ENCODE measurements at regions not wholly inside any gene's neighbourhood (a gene's known extent, or its start where the extent isn't known, plus 50 kb on each side); places are given as distances from the start of the nearest gene placed in this dataset.
"Not testable (repeated sequence)": the region's sequence is repeated elsewhere in the genome, so short reads cannot be mapped to it uniquely, and the experiment has no call there.

- Mint-ChIP-seq H3K4me3 (ENCODE audit: unreplicated experiment) (no peak overlapping the region), H3K36me3 (ENCODE audit: unreplicated experiment) (no peaks in the 10 kb centered on the region), H3K27me3 (ENCODE audit: unreplicated experiment) (no peaks in the 10 kb centered on the region), H3K4me1 (ENCODE audit: unreplicated experiment) (no peaks in the 10 kb centered on the region), H3K27ac (ENCODE audit: unreplicated experiment) (no peak overlapping the region), H3K9me3 (ENCODE audit: unreplicated experiment) (peaks cover 12% of the 10 kb centered on the region)
- no peak for DNase-seq (ENCODE audit: extremely low spot score, unreplicated experiment)
- TF ChIP-seq CTCF (IDR thresholded peaks at IDR 0.05) = no peak
Measured at GRCh38 chr6:48397887-48398286, 286.9 kb upstream of the PTCHD4 start.

GRCh38 chr6:48389146-48390043 lies 278.4 kb upstream of the PTCHD4 start:
- no peak for DNase-seq (ENCODE audit: extremely low spot score, unreplicated experiment)
- Mint-ChIP-seq H3K9me3 (ENCODE audit: unreplicated experiment) (peaks cover 27% of the 10 kb centered on the region), H3K4me1 (ENCODE audit: unreplicated experiment) (no peaks in the 10 kb centered on the region), H3K27me3 (ENCODE audit: unreplicated experiment) (no peaks in the 10 kb centered on the region), H3K27ac (ENCODE audit: unreplicated experiment) (no peak overlapping the region), H3K36me3 (ENCODE audit: unreplicated experiment) (no peaks in the 10 kb centered on the region), H3K4me3 (ENCODE audit: unreplicated experiment) (no peak overlapping the region)
- no peak for TF ChIP-seq CTCF (IDR thresholded peaks at IDR 0.05)

GRCh38 chr6:48388044-48388443 lies 277.0 kb upstream of the PTCHD4 start:
- H3K4me1 Mint-ChIP-seq (ENCODE audit: unreplicated experiment) = no peaks in the 10 kb centered on the region
- DNase-seq (ENCODE audit: extremely low spot score, unreplicated experiment) = no peak
- no peak overlapping the region for H3K27ac Mint-ChIP-seq (ENCODE audit: unreplicated experiment)
- H3K9me3 Mint-ChIP-seq (ENCODE audit: unreplicated experiment) = peaks cover 20% of the 10 kb centered on the region
- no peaks in the 10 kb centered on the region for H3K36me3 Mint-ChIP-seq (ENCODE audit: unreplicated experiment)
- H3K27me3 Mint-ChIP-seq (ENCODE audit: unreplicated experiment) = no peaks in the 10 kb centered on the region
- no peak for TF ChIP-seq CTCF (IDR thresholded peaks at IDR 0.05)
- H3K4me3 Mint-ChIP-seq (ENCODE audit: unreplicated experiment) = no peak overlapping the region

- no peak for DNase-seq (ENCODE audit: extremely low spot score, unreplicated experiment)
- Mint-ChIP-seq H3K4me3 (ENCODE audit: unreplicated experiment) (no peak overlapping the region), H3K36me3 (ENCODE audit: unreplicated experiment) (no peaks in the 10 kb centered on the region), H3K4me1 (ENCODE audit: unreplicated experiment) (no peaks in the 10 kb centered on the region), H3K9me3 (ENCODE audit: unreplicated experiment) (peaks cover 5% of the 10 kb centered on the region), H3K27ac (ENCODE audit: unreplicated experiment) (no peak overlapping the region), H3K27me3 (ENCODE audit: unreplicated experiment) (no peaks in the 10 kb centered on the region)
- no peak for TF ChIP-seq CTCF (IDR thresholded peaks at IDR 0.05)
Measured at GRCh38 chr6:48378884-48379407, 267.9 kb upstream of the PTCHD4 start.

GRCh38 chr6:48377115-48377514 lies 266.1 kb upstream of the PTCHD4 start:
- Mint-ChIP-seq H3K4me3 (ENCODE audit: unreplicated experiment) (no peak overlapping the region), H3K9me3 (ENCODE audit: unreplicated experiment) (peaks cover 5% of the 10 kb centered on the region), H3K36me3 (ENCODE audit: unreplicated experiment) (no peaks in the 10 kb centered on the region), H3K4me1 (ENCODE audit: unreplicated experiment) (peaks cover 2% of the 10 kb centered on the region), H3K27ac (ENCODE audit: unreplicated experiment) (no peak overlapping the region), H3K27me3 (ENCODE audit: unreplicated experiment) (no peaks in the 10 kb centered on the region)
- TF ChIP-seq CTCF (IDR thresholded peaks at IDR 0.05) = no peak
- DNase-seq (ENCODE audit: extremely low spot score, unreplicated experiment) = no peak

GRCh38 chr6:48371226-48371625 lies 260.2 kb upstream of the PTCHD4 start:
- H3K27me3 Mint-ChIP-seq (ENCODE audit: unreplicated experiment); H3K4me3 Mint-ChIP-seq (ENCODE audit: unreplicated experiment); DNase-seq (ENCODE audit: extremely low spot score, unreplicated experiment); H3K4me1 Mint-ChIP-seq (ENCODE audit: unreplicated experiment); H3K27ac Mint-ChIP-seq (ENCODE audit: unreplicated experiment); H3K36me3 Mint-ChIP-seq (ENCODE audit: unreplicated experiment): not testable (repeated sequence)
- peaks cover 12% of the 10 kb centered on the region for H3K9me3 Mint-ChIP-seq (ENCODE audit: unreplicated experiment)
